GM21723 (cell line): ENCODE measurements at regions not wholly inside any gene's neighbourhood (a gene's known extent, or its start where the extent isn't known, plus 50 kb on each side); places are given as distances from the start of the nearest gene placed in this dataset.

Experiments used
- ATAC-seq: cut with Tn5 transposase; IDR thresholded peaks from one replicate; pipeline ENCODE4 v1.9.1; 2021; ENCODE audit warnings: mild to moderate bottlenecking, moderate library complexity; ENCODE audit not compliant: unreplicated experiment

DNA sequence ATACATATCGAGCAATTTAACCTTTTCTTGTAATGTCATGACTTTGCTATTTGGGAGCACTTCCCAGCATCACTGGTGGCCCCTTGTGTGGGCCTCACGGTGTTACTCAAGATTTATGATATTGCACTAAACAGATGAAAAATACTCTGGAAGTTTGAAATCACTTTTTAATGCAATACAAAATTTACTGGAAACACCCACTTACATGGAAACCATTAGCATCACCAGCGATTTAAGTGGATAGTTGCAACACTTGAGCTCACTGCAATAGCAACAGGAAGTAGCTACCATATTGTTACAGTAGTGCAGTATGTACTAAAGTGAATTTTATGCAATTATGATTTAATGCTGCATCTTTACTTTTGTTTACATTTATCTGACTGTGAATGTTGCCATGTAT lies 184.4 kb downstream of the MDFIC start:
- ATAC-seq: no peak

DNA sequence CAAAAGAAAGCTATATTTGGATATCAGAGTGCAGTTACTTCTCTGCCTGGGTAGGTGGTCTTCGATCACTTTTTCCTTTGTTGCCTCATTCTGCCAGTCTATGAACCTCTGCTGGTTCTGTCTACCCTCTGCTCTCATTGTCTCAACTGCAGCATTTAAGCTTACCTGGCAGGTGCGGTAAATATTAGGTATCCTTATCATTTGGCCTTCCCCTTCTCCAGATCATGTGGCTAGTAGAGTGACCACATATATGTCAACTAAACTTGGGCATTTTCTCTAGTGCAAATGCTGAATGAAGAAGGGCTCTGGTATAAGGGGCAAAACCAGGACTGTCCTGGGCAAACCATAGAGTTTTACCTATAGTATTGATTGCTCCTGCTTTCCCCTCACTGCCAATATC lies 180.8 kb downstream of the MDFIC start:
- ATAC-seq: no peak

GRCh38 chr7:115101199-115101598 lies 179.3 kb downstream of the MDFIC start:
- ATAC-seq: no peak

GRCh38 chr7:115099906-115100305 lies 178.0 kb downstream of the MDFIC start:
- no peak for ATAC-seq

GRCh38 chr7:115097175-115097671 lies 175.3 kb downstream of the MDFIC start:
- no peak for ATAC-seq

DNA sequence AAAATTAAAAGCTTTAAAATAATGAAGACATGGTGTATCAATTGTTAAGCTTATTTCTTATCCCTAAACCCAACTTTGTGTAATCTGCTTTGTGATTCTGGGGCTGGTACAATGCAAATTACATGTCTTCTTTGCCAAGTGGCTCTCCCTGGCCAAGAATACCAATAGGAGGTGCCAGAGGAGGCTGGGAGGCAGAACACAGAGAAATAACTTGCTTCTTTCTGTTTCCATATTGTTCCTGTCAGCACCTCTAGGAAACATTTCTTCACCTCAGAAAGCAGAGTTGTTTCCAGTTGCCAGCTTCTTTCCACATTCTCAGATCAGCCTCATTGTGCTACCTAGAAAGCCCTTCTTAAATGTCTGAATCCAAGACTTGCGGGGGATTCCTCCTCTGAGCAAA lies 174.4 kb downstream of the MDFIC start:
- ATAC-seq: no peak

GRCh38 chr7:115094163-115094562 lies 172.3 kb downstream of the MDFIC start:
- ATAC-seq: no peak

GRCh38 chr7:115088893-115089292 lies 167.0 kb downstream of the MDFIC start:
- no peak for ATAC-seq

DNA sequence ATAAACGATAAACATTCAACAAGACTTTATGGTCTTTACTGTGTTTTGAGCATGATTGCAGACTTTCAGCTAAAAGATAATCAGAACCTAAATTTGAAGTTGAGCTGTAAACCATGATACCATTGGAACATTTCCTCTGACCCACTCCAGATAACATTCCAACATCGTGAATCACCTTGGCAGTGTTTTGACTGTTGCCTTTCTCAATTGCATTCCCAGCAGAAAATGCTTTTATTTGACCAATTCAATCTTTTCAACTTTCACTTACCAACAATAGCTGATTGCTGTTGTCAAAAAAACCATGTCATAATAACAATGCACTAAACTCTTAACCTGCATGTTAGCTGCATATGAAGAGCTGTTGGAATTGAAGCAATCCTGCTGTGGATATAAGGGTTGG lies 165.5 kb downstream of the MDFIC start:
- ATAC-seq: no peak

- no peak for ATAC-seq
Observed at GRCh38 chr7:115086146-115086841, 164.4 kb downstream of the MDFIC start.

GRCh38 chr7:115085421-115085820 lies 163.5 kb downstream of the MDFIC start:
- ATAC-seq: no peak

DNA sequence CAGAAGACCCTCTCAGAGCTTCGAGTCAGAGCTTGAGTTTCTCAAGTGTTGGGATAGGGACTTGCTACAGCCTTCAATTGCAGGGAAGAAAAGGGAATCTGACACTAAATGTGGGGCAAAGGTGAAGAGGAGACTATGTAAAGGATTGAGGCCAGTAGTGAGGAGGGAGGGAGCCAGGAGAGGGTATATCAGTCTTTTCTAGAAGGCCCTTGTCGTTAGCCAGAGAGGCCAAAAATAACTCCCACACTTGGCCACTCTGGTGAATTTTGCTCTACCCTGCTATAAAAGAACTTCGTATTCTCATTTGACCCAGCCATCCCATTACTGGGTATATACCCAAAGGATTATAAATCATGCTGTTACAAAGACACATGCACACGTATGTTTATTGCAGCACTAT lies 162.0 kb downstream of the MDFIC start:
- ATAC-seq: no peak

DNA sequence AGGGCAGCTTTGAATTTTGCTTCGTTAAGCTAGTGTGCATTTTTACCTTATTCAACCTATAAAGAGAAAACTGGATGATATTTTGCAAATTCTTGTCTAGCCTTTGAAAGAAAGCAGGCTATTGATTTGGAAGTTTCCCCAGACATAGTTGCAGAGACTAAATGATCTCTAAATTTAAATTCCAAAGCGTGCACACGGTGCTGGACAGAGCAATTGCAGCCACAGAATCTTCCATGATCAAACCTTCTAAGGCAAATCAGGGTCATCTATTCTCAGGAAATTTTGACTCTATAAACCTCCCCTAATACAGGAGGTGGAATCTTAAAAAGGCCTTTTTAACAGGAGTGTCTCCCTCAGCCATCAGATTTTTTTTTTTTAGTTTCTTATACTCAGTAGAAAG lies 159.9 kb downstream of the MDFIC start:
- ATAC-seq: no peak

DNA sequence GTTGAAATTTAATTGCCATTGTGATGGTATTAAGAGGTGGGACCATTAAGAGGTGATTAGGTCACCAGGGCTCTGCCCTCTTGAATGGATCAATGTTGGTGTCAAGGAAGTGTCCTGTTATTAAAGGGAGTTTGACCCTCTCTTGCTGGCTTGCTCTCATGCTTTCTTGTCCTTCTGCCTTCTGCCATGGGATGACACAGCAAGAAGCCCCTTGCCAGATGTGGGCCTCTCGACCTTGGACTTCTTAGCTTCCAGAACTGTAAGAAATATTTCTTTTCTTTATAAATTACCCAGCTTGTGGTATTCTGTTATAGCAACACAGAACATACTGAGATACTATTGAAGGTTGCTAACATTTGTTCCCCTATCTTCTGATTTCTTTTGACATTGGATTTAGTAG lies 157.0 kb downstream of the MDFIC start:
- no peak for ATAC-seq

- no peak for ATAC-seq
Observed at GRCh38 chr7:115078386-115078785, 156.5 kb downstream of the MDFIC start.

DNA sequence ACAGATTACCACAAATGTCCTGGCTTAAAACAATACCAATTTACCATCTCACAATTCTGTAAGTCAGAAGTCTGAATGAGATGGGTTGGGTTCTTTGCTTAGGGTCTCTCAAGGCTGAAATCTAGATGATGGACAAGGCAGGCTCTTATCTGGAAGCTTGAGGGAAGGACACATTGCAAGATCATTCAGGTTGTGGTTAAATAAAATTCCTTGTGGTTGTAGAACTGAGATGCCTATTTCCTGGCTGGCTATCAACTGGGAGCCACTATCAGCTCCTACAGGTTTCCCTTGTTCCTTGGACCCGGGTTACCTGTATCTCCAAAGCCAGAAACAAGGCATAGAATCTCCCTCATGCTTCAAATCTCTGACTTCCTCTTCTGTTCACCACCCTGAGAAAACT lies 148.4 kb downstream of the MDFIC start:
- ATAC-seq: no peak
